Stimulated activated naive CD8-positive, alpha-beta T cell treated with anti-CD3 and anti-CD28 coated beads, Interleukin-15, Interleukin-2, amounts not matched to agents 100 ng/mL and 50 ng/mL, for 24 hours (primary cell): ENCODE measurements at regions not wholly inside any gene's neighbourhood (a gene's known extent, or its start where the extent isn't known, plus 50 kb on each side); places are given as distances from the start of the nearest gene placed in this dataset.
"Not testable (repeated sequence)": the region's sequence is repeated elsewhere in the genome, so short reads cannot be mapped to it uniquely, and the experiment has no call there.

ENCODE experiments used
- H3K27ac Mint-ChIP-seq: one replicate; pipeline ENCODE4 v1.8.0; 2021; ENCODE audit warnings: mild to moderate bottlenecking, mixed read lengths
- H3K27me3 Mint-ChIP-seq: one replicate; pipeline ENCODE4 v1.8.0; 2021; ENCODE audit warnings: mixed read lengths
- H3K36me3 Mint-ChIP-seq: one replicate; pipeline ENCODE4 v1.8.0; 2021; ENCODE audit warnings: low read depth, mixed read lengths
- H3K4me1 Mint-ChIP-seq: one replicate; pipeline ENCODE4 v1.8.0; 2021; ENCODE audit warnings: low read depth, mixed read lengths
- H3K4me3 Mint-ChIP-seq: one replicate; pipeline ENCODE4 v1.8.0; 2021; ENCODE audit warnings: mild to moderate bottlenecking, mixed read lengths
- H3K9me3 Mint-ChIP-seq: one replicate; pipeline ENCODE4 v1.8.0; 2021; ENCODE audit warnings: mixed read lengths

- Mint-ChIP-seq H3K4me1 (no peaks in the 10 kb centered on the region), H3K27ac (no peak overlapping the region)
Observed at GRCh38 chr6:1163501-1163900, 148.4 kb upstream of the FOXQ1 start.

GRCh38 chr6:1162367-1163275 is 149.3 kb upstream of the FOXQ1 start:
- H3K27ac Mint-ChIP-seq = no peak overlapping the region
- no peaks in the 10 kb centered on the region for H3K4me1 Mint-ChIP-seq
- no peaks in the 10 kb centered on the region for H3K36me3 Mint-ChIP-seq
- peaks cover 6% of the 10 kb centered on the region for H3K9me3 Mint-ChIP-seq
- H3K27me3 Mint-ChIP-seq = peaks cover 13% of the 10 kb centered on the region
- H3K4me3 Mint-ChIP-seq = no peak overlapping the region

More at GRCh38 chr6:1163501-1163900, 148.4 kb upstream of the FOXQ1 start:
- Mint-ChIP-seq H3K9me3 (peaks cover 6% of the 10 kb centered on the region), H3K27me3 (peaks cover 8% of the 10 kb centered on the region), H3K4me3 (no peak overlapping the region), H3K36me3 (no peaks in the 10 kb centered on the region)

- H3K36me3 Mint-ChIP-seq, H3K4me3 Mint-ChIP-seq, H3K4me1 Mint-ChIP-seq, H3K27ac Mint-ChIP-seq, H3K9me3 Mint-ChIP-seq: not testable (repeated sequence)
- peaks cover 20% of the 10 kb centered on the region for H3K27me3 Mint-ChIP-seq
Observed at GRCh38 chr6:1156411-1156810, 155.5 kb upstream of the FOXQ1 start.

- no peaks in the 10 kb centered on the region for H3K36me3 Mint-ChIP-seq
- H3K27me3 Mint-ChIP-seq = peaks cover 22% of the 10 kb centered on the region
- no peaks in the 10 kb centered on the region for H3K9me3 Mint-ChIP-seq
- H3K4me3 Mint-ChIP-seq = no peak overlapping the region
- no peak overlapping the region for H3K27ac Mint-ChIP-seq
- H3K4me1 Mint-ChIP-seq = no peaks in the 10 kb centered on the region
Observed at GRCh38 chr6:1153696-1154245, 158.1 kb upstream of the FOXQ1 start.

- Mint-ChIP-seq H3K36me3 (no peaks in the 10 kb centered on the region), H3K27me3 (peaks cover 23% of the 10 kb centered on the region), H3K4me1 (no peaks in the 10 kb centered on the region), H3K27ac (no peak overlapping the region), H3K4me3 (no peak overlapping the region), H3K9me3 (no peaks in the 10 kb centered on the region)
Observed at GRCh38 chr6:1146500-1146899, 165.4 kb upstream of the FOXQ1 start.

GRCh38 chr6:1145768-1146218 is 166.1 kb upstream of the FOXQ1 start:
- no peak overlapping the region for H3K27ac Mint-ChIP-seq
- H3K4me1 Mint-ChIP-seq = no peaks in the 10 kb centered on the region
- no peak overlapping the region for H3K4me3 Mint-ChIP-seq
- H3K36me3 Mint-ChIP-seq = no peaks in the 10 kb centered on the region
- H3K9me3 Mint-ChIP-seq = no peaks in the 10 kb centered on the region
- peaks cover 21% of the 10 kb centered on the region for H3K27me3 Mint-ChIP-seq

GRCh38 chr6:1144842-1145767 is 166.8 kb upstream of the FOXQ1 start:
- H3K36me3 Mint-ChIP-seq = no peaks in the 10 kb centered on the region
- peaks cover 24% of the 10 kb centered on the region for H3K27me3 Mint-ChIP-seq
- no peaks in the 10 kb centered on the region for H3K9me3 Mint-ChIP-seq
- H3K4me1 Mint-ChIP-seq = no peaks in the 10 kb centered on the region
- H3K4me3 Mint-ChIP-seq = no peak overlapping the region
- no peak overlapping the region for H3K27ac Mint-ChIP-seq

- no peaks in the 10 kb centered on the region for H3K36me3 Mint-ChIP-seq
- H3K27me3 Mint-ChIP-seq = peaks cover 30% of the 10 kb centered on the region
- no peaks in the 10 kb centered on the region for H3K4me1 Mint-ChIP-seq
- H3K4me3 Mint-ChIP-seq = no peak overlapping the region
- peaks cover 6% of the 10 kb centered on the region for H3K9me3 Mint-ChIP-seq
- no peak overlapping the region for H3K27ac Mint-ChIP-seq
Observed at GRCh38 chr6:1143655-1144054, 168.2 kb upstream of the FOXQ1 start.

GRCh38 chr6:1139155-1139890 is 172.6 kb upstream of the FOXQ1 start:
- H3K4me3 Mint-ChIP-seq = no peak overlapping the region
- H3K27me3 Mint-ChIP-seq = peaks cover 33% of the 10 kb centered on the region
- no peaks in the 10 kb centered on the region for H3K4me1 Mint-ChIP-seq
- H3K9me3 Mint-ChIP-seq = peaks cover 6% of the 10 kb centered on the region
- no peak overlapping the region for H3K27ac Mint-ChIP-seq
- no peaks in the 10 kb centered on the region for H3K36me3 Mint-ChIP-seq

GRCh38 chr6:1137849-1138248 is 174.0 kb upstream of the FOXQ1 start:
- H3K9me3 Mint-ChIP-seq = peaks cover 6% of the 10 kb centered on the region
- H3K27ac Mint-ChIP-seq = no peak overlapping the region
- H3K36me3 Mint-ChIP-seq = no peaks in the 10 kb centered on the region
- peaks cover 33% of the 10 kb centered on the region for H3K27me3 Mint-ChIP-seq
- no peak overlapping the region for H3K4me3 Mint-ChIP-seq
- no peaks in the 10 kb centered on the region for H3K4me1 Mint-ChIP-seq

- H3K27me3 Mint-ChIP-seq = peaks cover 33% of the 10 kb centered on the region
- no peak overlapping the region for H3K27ac Mint-ChIP-seq
- H3K4me3 Mint-ChIP-seq = no peak overlapping the region
- H3K4me1 Mint-ChIP-seq = no peaks in the 10 kb centered on the region
- peaks cover 6% of the 10 kb centered on the region for H3K9me3 Mint-ChIP-seq
- no peaks in the 10 kb centered on the region for H3K36me3 Mint-ChIP-seq
Observed at GRCh38 chr6:1136827-1137226, 175.1 kb upstream of the FOXQ1 start.

- no peaks in the 10 kb centered on the region for H3K4me1 Mint-ChIP-seq
- H3K36me3 Mint-ChIP-seq = no peaks in the 10 kb centered on the region
- peaks cover 33% of the 10 kb centered on the region for H3K27me3 Mint-ChIP-seq
- no peak overlapping the region for H3K4me3 Mint-ChIP-seq
- peaks cover 6% of the 10 kb centered on the region for H3K9me3 Mint-ChIP-seq
- no peak overlapping the region for H3K27ac Mint-ChIP-seq
Observed at GRCh38 chr6:1136415-1136774, 175.5 kb upstream of the FOXQ1 start.

- Mint-ChIP-seq H3K27me3 (peaks cover 33% of the 10 kb centered on the region), H3K4me3 (no peak overlapping the region), H3K27ac (no peak overlapping the region), H3K36me3 (no peaks in the 10 kb centered on the region), H3K9me3 (peaks cover 6% of the 10 kb centered on the region), H3K4me1 (no peaks in the 10 kb centered on the region)
Observed at GRCh38 chr6:1135726-1136414, 176.0 kb upstream of the FOXQ1 start.
